A673 (cell line): ENCODE measurements at regions not wholly inside any gene's neighbourhood (a gene's known extent, or its start where the extent isn't known, plus 50 kb on each side); places are given as distances from the start of the nearest gene placed in this dataset.
"Not testable (repeated sequence)": the region's sequence is repeated elsewhere in the genome, so short reads cannot be mapped to it uniquely, and the experiment has no call there.

Experiments
- BruUV-seq: library from RNA; stranded (reverse); fragments of 400-500 nt; replicated peaks from 2 replicates; lab custom pipeline; 2021; lab: Mats Ljungman, UMichigan
- CTCF ChIA-PET: fragments of 300-600 bp; sonication (Branson Sonifier 250); formaldehyde crosslinking; loops from one replicate; lab custom pipeline; 2022; ENCODE audit warnings: antibody characterized with exemption; lab: Charles Lee
- POLR2A ChIA-PET: fragments of 300-600 bp; sonication (Branson Sonifier 250); formaldehyde crosslinking; loops from one replicate; lab custom pipeline; 2022; ENCODE audit warnings: antibody characterized with exemption; ENCODE audit not compliant: low non-redundant PET; lab: Charles Lee
- DNase-seq: peaks from one replicate; pipeline ENCODE4 v3.0.0-alpha.2; 2015; ENCODE audit warnings: low spot score
- H3K27ac ChIP-seq: fragments of 200-600 bp; sonication (generic); 2 replicates; pipeline ENCODE4 v1.5.1; 2016; ENCODE audit warnings: mixed run types, low read depth, mild to moderate bottlenecking, mixed read lengths, antibody characterized with exemption, low read length; ENCODE audit not compliant: poor library complexity, severe bottlenecking
- H3K27me3 ChIP-seq: fragments of 200-600 bp; sonication (generic); replicated peaks from 2 replicates; pipeline ENCODE4 v1.6.1; 2017; ENCODE audit warnings: mixed run types, low read depth, mild to moderate bottlenecking, mixed read lengths, antibody characterized with exemption, low read length; ENCODE audit not compliant: insufficient read depth, poor library complexity
- H3K36me3 ChIP-seq: fragments of 200-600 bp; sonication (generic); 2 replicates; pipeline ENCODE4 v1.6.1; 2016; ENCODE audit warnings: mixed run types, mild to moderate bottlenecking, mixed read lengths, antibody characterized with exemption, low read length; ENCODE audit not compliant: insufficient read depth, poor library complexity, severe bottlenecking
- H3K4me1 ChIP-seq: fragments of 200-600 bp; sonication (generic); 2 replicates; pipeline ENCODE4 v1.6.1; 2017; ENCODE audit warnings: mixed run types, mild to moderate bottlenecking, mixed read lengths, antibody characterized with exemption, low read length; ENCODE audit not compliant: insufficient read depth, poor library complexity, severe bottlenecking
- H3K4me3 ChIP-seq: fragments of 200-600 bp; sonication (generic); 2 replicates; pipeline ENCODE4 v1.5.1; 2016; ENCODE audit warnings: low read depth, mixed run types, mild to moderate bottlenecking, mixed read lengths, low read length; ENCODE audit not compliant: poor library complexity, severe bottlenecking
- H3K9me3 ChIP-seq: fragments of 200-600 bp; sonication (generic); 2 replicates; pipeline ENCODE4 v1.6.1; 2016; ENCODE audit warnings: mixed run types, low read depth, mild to moderate bottlenecking, mixed read lengths, antibody characterized with exemption, low read length; ENCODE audit not compliant: poor library complexity, severe bottlenecking
- CTCF ChIP-seq: fragments of 300-800, 200-600 bp; sonication (generic); conservative IDR thresholded peaks from 2 replicates; pipeline ENCODE4 v1.5.1; 2017; ENCODE audit warnings: low read depth, mild to moderate bottlenecking, antibody characterized with exemption, low read length, moderate library complexity, mixed read lengths
- EZH2 ChIP-seq: fragments of 200-600 bp; sonication (generic); IDR thresholded peaks from 2 replicates; pipeline ENCODE4 v1.6.1; 2017; ENCODE audit warnings: borderline replicate concordance, low read depth, mild to moderate bottlenecking, mixed read lengths, antibody characterized with exemption, low read length; ENCODE audit not compliant: poor library complexity, severe bottlenecking
- intact Hi-C: fragments of 100-400 bp; cut with micrococcal nuclease; formaldehyde crosslinking; loops from one replicate; pipeline ENCODE4 v1.10.0; 2022; ENCODE audit not compliant: unreplicated experiment

DNA sequence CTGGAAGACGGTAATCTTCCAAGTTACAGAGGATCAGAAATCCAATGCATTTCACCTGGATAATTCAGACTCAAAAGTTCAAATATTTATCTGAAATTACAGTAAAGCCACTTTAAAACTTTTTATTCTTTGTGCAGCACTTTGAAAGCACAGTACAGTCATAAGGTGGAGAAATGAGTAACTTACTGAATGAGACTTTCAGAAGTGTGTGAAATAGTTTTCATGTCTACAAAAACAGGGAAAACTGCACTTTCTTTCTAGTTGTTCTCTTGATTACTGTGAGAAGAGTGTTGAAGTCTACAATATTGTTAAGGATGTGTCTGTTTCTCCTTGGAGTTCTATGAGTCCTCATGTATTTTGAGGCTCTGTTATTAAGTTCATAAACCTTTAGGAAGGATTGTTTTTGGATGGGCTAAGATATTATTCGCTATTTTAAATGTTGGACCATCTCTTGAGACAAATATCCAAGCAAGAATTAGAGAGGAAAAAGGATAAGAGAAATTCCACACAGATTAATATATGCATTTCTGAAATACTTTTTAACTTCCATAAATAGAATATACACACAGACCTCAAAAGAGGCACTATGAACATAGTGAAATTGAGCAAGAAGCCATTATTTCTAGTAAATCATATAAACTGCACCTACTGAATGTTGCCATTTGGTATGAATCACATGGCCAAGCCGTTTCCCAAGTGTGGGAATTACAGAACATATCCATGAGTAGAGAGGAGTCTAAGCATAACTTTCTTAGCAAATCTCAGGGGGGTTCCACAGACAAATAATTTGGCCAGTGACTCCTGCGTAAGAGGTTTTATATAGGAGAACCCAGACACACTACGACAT is 83.6 kb upstream of the PLEKHM1 start:
- no peak for DNase-seq
- H3K4me1 ChIP-seq = no peaks in the 10 kb centered on the region
- H3K27me3 ChIP-seq = no peaks in the 10 kb centered on the region
- no peaks in the 10 kb centered on the region for H3K9me3 ChIP-seq
- no peak overlapping the region for H3K27ac ChIP-seq
- ChIA-PET CTCF (no interaction called here), POLR2A (no interaction called here)
- intact Hi-C loops = no loop called here
- BruUV-seq = no TSS peak
- no peak overlapping the region for H3K4me3 ChIP-seq
- H3K36me3 ChIP-seq = no peaks in the 10 kb centered on the region
- TF ChIP-seq EZH2 = no peak
- no peak for TF ChIP-seq CTCF

GRCh38 chr17:45575126-45575885 is 84.8 kb upstream of the PLEKHM1 start:
- Histone ChIP-seq H3K27me3 (no peaks in the 10 kb centered on the region), H3K4me1 (no peaks in the 10 kb centered on the region), H3K36me3 (no peaks in the 10 kb centered on the region), H3K9me3 (no peaks in the 10 kb centered on the region), H3K4me3 (no peak overlapping the region), H3K27ac (no peak overlapping the region)
- POLR2A ChIA-PET = no interaction called here
- no peak for DNase-seq
- no TSS peak for BruUV-seq
- intact Hi-C loops = no loop called here
- TF ChIP-seq EZH2 = no peak
- no peak for TF ChIP-seq CTCF
- CTCF ChIA-PET = no interaction called here

DNA sequence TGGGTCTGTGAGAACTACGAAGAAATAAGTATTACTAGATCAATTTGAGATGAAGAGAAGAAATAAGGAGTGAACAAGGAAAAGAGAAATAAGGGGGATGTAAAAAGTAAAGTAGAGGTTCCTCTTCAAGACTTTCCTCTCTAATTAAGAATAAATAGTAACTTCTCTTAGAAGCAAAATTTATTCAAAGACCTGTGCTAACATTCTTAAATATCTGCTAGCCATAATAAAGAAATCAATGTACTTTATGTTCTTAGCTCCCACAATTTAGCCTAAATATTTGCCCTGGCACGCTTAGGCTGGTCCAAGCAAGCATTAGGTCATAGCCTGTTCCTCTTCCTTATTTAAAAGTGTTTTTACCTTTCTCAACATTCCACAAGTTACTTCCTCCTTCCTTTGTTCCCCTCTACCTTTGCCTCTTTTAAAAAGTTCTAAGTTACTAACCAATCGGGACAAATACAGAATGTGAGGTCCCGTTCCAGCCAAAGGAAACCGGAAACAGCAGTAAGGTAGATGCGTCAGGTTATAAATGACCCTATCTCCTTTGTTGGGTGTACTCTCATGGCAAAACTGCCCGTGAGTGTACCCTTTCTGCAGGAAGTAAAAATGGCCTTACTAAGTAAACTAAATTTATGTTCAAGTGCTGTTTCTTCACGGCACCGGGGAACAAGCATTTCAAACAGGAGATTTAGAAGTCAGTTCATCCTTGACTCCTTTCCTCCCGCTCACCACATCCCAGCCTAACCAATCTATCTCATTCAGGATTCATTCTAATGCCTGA is 86.2 kb upstream of the PLEKHM1 start:
- H3K36me3 ChIP-seq, POLR2A ChIA-PET, CTCF ChIA-PET, H3K4me3 ChIP-seq, H3K9me3 ChIP-seq, DNase-seq, intact Hi-C loops, BruUV-seq, H3K27ac ChIP-seq, H3K27me3 ChIP-seq, H3K4me1 ChIP-seq: not testable (repeated sequence)
